Karpas-422 (cell line): ENCODE measurements at regions not wholly inside any gene's neighbourhood (a gene's known extent, or its start where the extent isn't known, plus 50 kb on each side); places are given as distances from the start of the nearest gene placed in this dataset.

ENCODE experiments used
- DNase-seq: peaks from one replicate; pipeline ENCODE4 v3.0.0-alpha.2; 2015
- H2AFZ ChIP-seq: fragments of 200-600 bp; sonication (generic); 2 replicates; pipeline ENCODE4 v1.6.1; 2014; ENCODE audit warnings: antibody characterized with exemption, low read length, mixed read lengths
- H3K27ac ChIP-seq: fragments of 200-600 bp; sonication (generic); 2 replicates; pipeline ENCODE4 v1.5.1; 2014; ENCODE audit warnings: mild to moderate bottlenecking, low read length, moderate library complexity
- H3K27me3 ChIP-seq: fragments of 200-600 bp; sonication (generic); 2 replicates; pipeline ENCODE4 v1.6.1; 2014; ENCODE audit warnings: low read length, mixed read lengths
- H3K36me3 ChIP-seq: fragments of 200-600 bp; sonication (generic); 2 replicates; pipeline ENCODE4 v1.6.1; 2014; ENCODE audit warnings: low read length, mixed read lengths; ENCODE audit not compliant: insufficient read depth
- H3K4me1 ChIP-seq: fragments of 200-600 bp; sonication (generic); 2 replicates; pipeline ENCODE4 v1.6.1; 2014; ENCODE audit warnings: mild to moderate bottlenecking, low read length, mixed read lengths
- H3K4me2 ChIP-seq: fragments of 200-600 bp; sonication (generic); 2 replicates; pipeline ENCODE4 v1.6.1; 2014; ENCODE audit warnings: low read length, low read depth, mild to moderate bottlenecking; ENCODE audit not compliant: poor library complexity, severe bottlenecking
- H3K4me3 ChIP-seq: fragments of 200-600 bp; sonication (generic); 2 replicates; pipeline ENCODE4 v1.5.1; 2014; ENCODE audit warnings: mild to moderate bottlenecking, antibody characterized with exemption, low read length, mixed read lengths
- H3K79me2 ChIP-seq: fragments of 200-600 bp; sonication (generic); 2 replicates; pipeline ENCODE4 v1.6.1; 2014; ENCODE audit warnings: mild to moderate bottlenecking, low read length, mixed read lengths
- H3K9ac ChIP-seq: fragments of 200-600 bp; sonication (generic); 2 replicates; pipeline ENCODE4 v1.6.0; 2014; ENCODE audit warnings: low read length
- H3K9me2 ChIP-seq: fragments of 200-600 bp; sonication (generic), shearing (Covaris generic); replicated peaks from 2 replicates; pipeline ENCODE4 v1.6.0; 2014; ENCODE audit warnings: mild to moderate bottlenecking, low read length, moderate library complexity; ENCODE audit not compliant: insufficient read depth
- H3K9me3 ChIP-seq: fragments of 300-700, 200-600 bp; sonication (generic); 2 replicates; pipeline ENCODE4 v1.6.1; 2014; ENCODE audit warnings: low read length, mixed read lengths
- H4K20me1 ChIP-seq: fragments of 200-600 bp; sonication (generic); 2 replicates; pipeline ENCODE4 v1.6.1; 2014; ENCODE audit warnings: mild to moderate bottlenecking, antibody characterized with exemption, low read length, low read depth; ENCODE audit not compliant: insufficient read depth

- Histone ChIP-seq H3K9ac (no peak overlapping the region), H3K9me2 (no peaks in the 10 kb centered on the region), H3K27me3 (no peaks in the 10 kb centered on the region), H4K20me1 (no peaks in the 10 kb centered on the region), H3K4me1 (no peaks in the 10 kb centered on the region), H3K4me3 (no peak overlapping the region), H3K79me2 (no peaks in the 10 kb centered on the region), H2AFZ (no peak overlapping the region), H3K36me3 (no peaks in the 10 kb centered on the region), H3K9me3 (no peaks in the 10 kb centered on the region), H3K27ac (no peak overlapping the region), H3K4me2 (no peak overlapping the region)
- DNase-seq: no peak
Measured at GRCh38 chr6:153616506-153616905, 422.5 kb upstream of the OPRM1 start.

- no peak overlapping the region for H3K4me2 ChIP-seq
- no peaks in the 10 kb centered on the region for H3K9me3 ChIP-seq
- no peak overlapping the region for H3K4me3 ChIP-seq
- no peaks in the 10 kb centered on the region for H3K27me3 ChIP-seq
- no peaks in the 10 kb centered on the region for H4K20me1 ChIP-seq
- no peaks in the 10 kb centered on the region for H3K79me2 ChIP-seq
- no peak overlapping the region for H3K27ac ChIP-seq
- no peak overlapping the region for H2AFZ ChIP-seq
- H3K36me3 ChIP-seq: no peaks in the 10 kb centered on the region
- no peak overlapping the region for H3K9ac ChIP-seq
- no peaks in the 10 kb centered on the region for H3K4me1 ChIP-seq
- no peaks in the 10 kb centered on the region for H3K9me2 ChIP-seq
- no peak for DNase-seq
Measured at GRCh38 chr6:153613719-153614455, 425.2 kb upstream of the OPRM1 start.

- no peak overlapping the region for H3K4me2 ChIP-seq
Measured at GRCh38 chr6:153602401-153602800, 436.6 kb upstream of the OPRM1 start.

GRCh38 chr6:153599901-153600300, 439.1 kb upstream of the OPRM1 start:
- Histone ChIP-seq H3K27ac (no peak overlapping the region), H3K27me3 (no peaks in the 10 kb centered on the region), H3K4me3 (no peak overlapping the region), H3K9ac (no peak overlapping the region), H3K4me2 (no peak overlapping the region), H3K4me1 (no peaks in the 10 kb centered on the region), H3K79me2 (no peaks in the 10 kb centered on the region), H3K9me2 (peaks cover 6% of the 10 kb centered on the region; the same call in 1 of the 2 replicates), H3K36me3 (no peaks in the 10 kb centered on the region), H2AFZ (no peak overlapping the region), H4K20me1 (no peaks in the 10 kb centered on the region), H3K9me3 (no peaks in the 10 kb centered on the region)
- DNase-seq: no peak

More at GRCh38 chr6:153602401-153602800, 436.6 kb upstream of the OPRM1 start:
- DNase-seq: no peak
- no peaks in the 10 kb centered on the region for H3K79me2 ChIP-seq
- H3K4me1 ChIP-seq: no peaks in the 10 kb centered on the region
- no peaks in the 10 kb centered on the region for H4K20me1 ChIP-seq
- H3K9me2 ChIP-seq: no peaks in the 10 kb centered on the region
- no peaks in the 10 kb centered on the region for H3K27me3 ChIP-seq
- no peak overlapping the region for H3K27ac ChIP-seq
- H2AFZ ChIP-seq: no peak overlapping the region
- no peaks in the 10 kb centered on the region for H3K36me3 ChIP-seq
- no peak overlapping the region for H3K9ac ChIP-seq
- no peak overlapping the region for H3K4me3 ChIP-seq
- no peaks in the 10 kb centered on the region for H3K9me3 ChIP-seq

- DNase-seq: no peak
- no peaks in the 10 kb centered on the region for H3K36me3 ChIP-seq
- H3K27ac ChIP-seq: no peak overlapping the region
- H4K20me1 ChIP-seq: no peaks in the 10 kb centered on the region
- no peaks in the 10 kb centered on the region for H3K79me2 ChIP-seq
- H3K4me3 ChIP-seq: no peak overlapping the region
- H3K4me2 ChIP-seq: no peak overlapping the region
- H3K4me1 ChIP-seq: no peaks in the 10 kb centered on the region
- H3K9me3 ChIP-seq: no peaks in the 10 kb centered on the region
- no peak overlapping the region for H2AFZ ChIP-seq
- peaks cover 6% of the 10 kb centered on the region; the same call in 1 of the 2 replicates for H3K9me2 ChIP-seq
- H3K9ac ChIP-seq: no peak overlapping the region
- no peaks in the 10 kb centered on the region; the same call in 1 of the 2 replicates for H3K27me3 ChIP-seq
Measured at GRCh38 chr6:153595903-153596302, 443.1 kb upstream of the OPRM1 start.

GRCh38 chr6:153594871-153595270, 444.2 kb upstream of the OPRM1 start:
- Histone ChIP-seq H3K4me2 (no peak overlapping the region), H3K36me3 (no peaks in the 10 kb centered on the region), H3K79me2 (no peaks in the 10 kb centered on the region), H3K9ac (no peak overlapping the region), H3K4me1 (no peaks in the 10 kb centered on the region), H2AFZ (no peak overlapping the region), H4K20me1 (no peaks in the 10 kb centered on the region), H3K4me3 (no peak overlapping the region), H3K27me3 (no peaks in the 10 kb centered on the region; the same call in 1 of the 2 replicates), H3K9me3 (no peaks in the 10 kb centered on the region), H3K27ac (no peak overlapping the region), H3K9me2 (peaks cover 6% of the 10 kb centered on the region; the same call in 1 of the 2 replicates)
- DNase-seq: no peak

GRCh38 chr6:153591159-153591558, 447.9 kb upstream of the OPRM1 start:
- Histone ChIP-seq H4K20me1 (no peaks in the 10 kb centered on the region), H3K9ac (no peak overlapping the region), H3K4me1 (no peaks in the 10 kb centered on the region), H3K27me3 (no peaks in the 10 kb centered on the region; the same call in 1 of the 2 replicates), H3K27ac (no peak overlapping the region), H3K4me2 (no peak overlapping the region), H3K79me2 (no peaks in the 10 kb centered on the region), H2AFZ (no peak overlapping the region), H3K4me3 (no peak overlapping the region), H3K36me3 (no peaks in the 10 kb centered on the region), H3K9me3 (no peaks in the 10 kb centered on the region), H3K9me2 (peaks cover 3% of the 10 kb centered on the region; the same call in 1 of the 2 replicates)
- no peak for DNase-seq

- Histone ChIP-seq H3K27ac (no peak overlapping the region), H2AFZ (no peak overlapping the region), H3K4me1 (no peaks in the 10 kb centered on the region), H3K9me3 (no peaks in the 10 kb centered on the region), H3K4me2 (no peak overlapping the region), H3K27me3 (no peaks in the 10 kb centered on the region; the same call in 1 of the 2 replicates), H3K79me2 (no peaks in the 10 kb centered on the region), H3K9me2 (0 out of 2 replicates have a peak, but pooled peaks cover 3% of the 10 kb centered on the region), H4K20me1 (no peaks in the 10 kb centered on the region), H3K9ac (no peak overlapping the region), H3K4me3 (no peak overlapping the region), H3K36me3 (no peaks in the 10 kb centered on the region)
- no peak for DNase-seq
Measured at GRCh38 chr6:153590411-153590810, 448.6 kb upstream of the OPRM1 start.
